ENCODE measurements at regions not wholly inside any gene's neighbourhood (a gene's known extent, or its start where the extent isn't known, plus 50 kb on each side); places are given as distances from the start of the nearest gene placed in this dataset.
A peak's percentile ranks its signal among the peaks of the same experiment; 100 is the strongest.

DNA sequence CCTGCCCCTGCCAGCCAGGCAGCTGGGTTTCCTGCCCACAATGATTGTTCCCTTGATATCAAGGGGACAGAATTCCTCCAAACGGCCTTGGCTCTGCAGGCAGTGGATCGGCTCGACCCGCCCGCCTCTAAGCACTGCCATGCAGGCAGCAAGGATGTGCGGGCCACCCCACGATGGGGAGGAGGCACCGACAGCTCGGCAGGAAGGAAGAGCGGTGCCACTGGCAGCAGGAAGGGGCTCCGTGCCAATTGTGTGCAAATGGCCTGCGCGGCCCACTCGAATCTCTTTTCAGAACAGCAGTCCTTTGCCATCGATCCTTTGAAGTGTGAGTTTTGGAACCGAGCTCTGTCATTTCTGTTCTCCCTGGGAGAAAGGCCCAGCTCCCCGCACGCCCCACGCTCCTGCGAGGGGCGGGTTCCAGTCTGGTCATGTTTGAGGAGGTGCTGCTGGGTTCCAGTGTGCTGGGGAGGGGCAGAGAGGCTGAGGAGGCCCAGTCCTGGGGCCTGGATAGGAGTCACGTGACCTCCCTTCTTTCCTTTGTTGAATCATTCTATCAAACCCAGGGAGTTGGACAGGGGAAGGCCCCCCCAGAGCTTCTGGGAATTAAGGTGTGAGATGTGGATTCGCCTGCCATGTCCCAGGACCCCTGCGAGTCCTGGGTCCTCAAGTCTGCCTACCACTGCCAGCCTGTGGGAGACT, 406.0 kb downstream of the CTTN start:
- no peak for FAIRE-seq

DNA sequence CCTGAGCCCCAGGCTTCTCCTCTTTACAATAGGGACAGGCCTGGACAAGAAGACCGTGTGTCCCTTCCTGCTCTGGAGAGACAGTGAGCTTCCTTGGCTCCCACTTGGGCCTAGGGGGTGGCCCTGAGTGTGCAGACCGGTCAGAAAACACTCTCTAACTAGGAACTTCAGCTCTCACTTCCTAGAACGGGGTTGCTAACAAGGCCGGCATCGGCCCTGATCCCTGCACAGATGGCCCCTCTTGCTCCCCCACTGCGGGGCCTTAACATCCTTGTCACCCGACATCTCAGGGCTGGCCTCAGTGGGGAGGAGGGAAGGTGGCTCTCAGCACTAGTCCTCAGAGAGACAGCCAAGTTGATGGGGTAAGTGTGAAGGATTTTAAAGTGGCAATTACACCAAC, 406.9 kb downstream of the CTTN start:
- FAIRE-seq (no peak), DNase-seq (ENCODE audit: insufficient read length, low spot score) (no peak)

More for the DNA sequence above, 406.0 kb downstream of the CTTN start:
- DNase-seq (ENCODE audit: insufficient read length, low spot score), result no peak

DNA sequence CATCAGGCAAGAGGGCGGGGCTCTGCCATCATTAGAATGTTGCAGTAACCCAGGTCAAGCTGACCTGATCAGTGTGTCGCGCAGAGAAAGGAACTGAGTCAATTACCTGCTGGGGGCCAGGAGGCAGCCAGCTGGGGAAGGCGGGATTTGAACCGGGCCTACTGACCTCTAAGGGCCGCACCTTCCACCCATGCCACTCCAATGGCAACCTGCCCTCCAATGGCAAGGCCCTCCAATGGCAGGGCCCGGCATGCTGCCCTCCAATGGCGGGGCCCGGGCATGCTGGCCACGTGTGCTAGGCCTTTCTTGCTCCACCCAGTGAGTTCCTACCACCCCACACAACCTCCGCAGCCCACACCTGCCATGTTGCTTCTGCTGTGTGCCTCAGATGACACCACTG, 407.6 kb downstream of the CTTN start:
- DNase-seq (ENCODE audit: insufficient read length, low spot score), result no peak

DNA sequence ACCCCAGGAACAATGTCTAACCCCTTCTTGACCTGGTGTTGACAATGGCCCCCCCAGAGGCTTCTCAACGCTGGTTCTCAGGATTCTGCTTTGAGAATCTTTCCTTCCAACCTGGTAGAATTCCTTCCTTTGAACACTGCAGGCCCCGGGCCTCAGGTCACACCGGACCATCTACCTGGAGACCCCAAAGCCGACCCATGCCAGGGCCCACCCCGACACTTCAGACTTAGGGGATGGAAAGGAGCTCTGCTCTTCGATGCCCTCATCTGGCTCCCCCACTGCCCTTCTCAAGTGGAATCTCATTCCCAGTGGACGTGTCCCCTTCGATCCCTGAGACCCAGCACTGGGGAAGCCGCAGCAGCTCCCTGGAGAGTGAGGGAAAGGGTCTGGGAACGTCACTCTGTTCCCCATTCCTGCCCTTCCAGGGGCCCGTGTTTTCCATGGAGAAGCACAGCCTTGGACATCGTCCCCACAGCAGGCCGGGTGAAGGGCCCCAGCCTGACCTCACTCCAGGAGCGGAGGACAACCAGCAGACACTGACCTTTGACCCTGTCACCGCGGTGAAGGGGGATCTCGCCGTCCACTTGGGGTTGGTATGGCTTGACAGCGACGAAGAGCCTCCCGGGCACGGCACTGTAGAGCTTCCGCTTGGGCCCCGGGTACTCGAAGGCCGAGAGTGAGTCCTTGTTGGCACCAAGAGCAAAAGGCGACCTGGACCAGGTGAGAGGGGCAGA, 408.3 kb downstream of the CTTN start:
- FAIRE-seq (no peak), DNase-seq (ENCODE audit: insufficient read length, low spot score) (no peak)

More for the DNA sequence above, 407.6 kb downstream of the CTTN start:
- FAIRE-seq, result no peak

DNA sequence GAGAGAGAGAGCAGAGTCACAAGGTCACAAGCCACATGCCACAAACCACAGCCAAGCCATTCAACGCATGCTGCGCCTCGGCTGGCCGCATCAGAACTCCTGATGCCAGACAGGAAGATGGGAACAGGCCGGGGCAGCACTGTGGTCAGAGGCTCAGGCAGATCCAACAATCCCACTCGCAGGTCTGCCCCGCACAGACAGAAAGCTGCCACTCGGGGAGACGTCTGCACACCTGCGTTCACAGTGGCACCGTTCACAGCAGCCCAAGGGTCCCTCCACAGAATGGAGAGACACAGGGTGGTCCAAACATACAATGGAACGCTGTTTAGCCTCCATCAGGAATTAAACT, 408.8 kb downstream of the CTTN start:
- FAIRE-seq (no peak), DNase-seq (ENCODE audit: insufficient read length, low spot score) (no peak)

- DNase-seq (ENCODE audit: insufficient read length, low spot score), result no peak
- no peak for FAIRE-seq
These were observed 410.5 kb downstream of the CTTN start for GRCh38 chr11:70808686-70809375.

GRCh38 chr11:70810133-70810532, 411.8 kb downstream of the CTTN start:
- no peak for FAIRE-seq
- DNase-seq (ENCODE audit: insufficient read length, low spot score), result no peak

GRCh38 chr11:70810681-70811080, 412.4 kb downstream of the CTTN start:
- FAIRE-seq, result no peak
- DNase-seq (ENCODE audit: insufficient read length, low spot score), result no peak

GRCh38 chr11:70811483-70811882, 413.2 kb downstream of the CTTN start:
- FAIRE-seq, result peak; percentile 33
- no peak for DNase-seq (ENCODE audit: insufficient read length, low spot score)

- FAIRE-seq (no peak), DNase-seq (ENCODE audit: insufficient read length, low spot score) (no peak)
These were observed 413.6 kb downstream of the CTTN start for GRCh38 chr11:70811915-70812314.

GRCh38 chr11:70812472-70812871, 414.1 kb downstream of the CTTN start:
- FAIRE-seq, result no peak

GRCh38 chr11:70813651-70814050, 415.3 kb downstream of the CTTN start:
- FAIRE-seq, result no peak
- no peak for DNase-seq (ENCODE audit: insufficient read length, low spot score)

More at GRCh38 chr11:70812472-70812871, 414.1 kb downstream of the CTTN start:
- DNase-seq (ENCODE audit: insufficient read length, low spot score), result no peak

DNA sequence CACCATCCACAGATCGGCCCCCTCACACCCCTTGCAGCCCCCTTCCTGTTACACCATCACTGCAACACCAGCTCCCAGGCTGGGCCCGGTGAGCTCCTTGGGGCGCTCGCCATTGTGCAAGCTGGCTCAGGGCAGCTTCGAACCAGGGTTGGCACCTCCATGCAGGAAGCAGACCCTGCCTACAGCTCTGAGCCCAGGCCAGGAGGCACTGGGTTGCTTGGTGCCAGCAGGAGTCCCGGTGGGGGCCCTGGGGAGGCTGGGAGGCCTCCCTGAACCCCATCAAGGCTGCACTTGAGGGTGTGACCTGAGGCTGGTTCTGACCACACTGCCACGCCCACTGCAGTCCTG, 417.1 kb downstream of the CTTN start:
- DNase-seq (ENCODE audit: insufficient read length, low spot score), result no peak

DNA sequence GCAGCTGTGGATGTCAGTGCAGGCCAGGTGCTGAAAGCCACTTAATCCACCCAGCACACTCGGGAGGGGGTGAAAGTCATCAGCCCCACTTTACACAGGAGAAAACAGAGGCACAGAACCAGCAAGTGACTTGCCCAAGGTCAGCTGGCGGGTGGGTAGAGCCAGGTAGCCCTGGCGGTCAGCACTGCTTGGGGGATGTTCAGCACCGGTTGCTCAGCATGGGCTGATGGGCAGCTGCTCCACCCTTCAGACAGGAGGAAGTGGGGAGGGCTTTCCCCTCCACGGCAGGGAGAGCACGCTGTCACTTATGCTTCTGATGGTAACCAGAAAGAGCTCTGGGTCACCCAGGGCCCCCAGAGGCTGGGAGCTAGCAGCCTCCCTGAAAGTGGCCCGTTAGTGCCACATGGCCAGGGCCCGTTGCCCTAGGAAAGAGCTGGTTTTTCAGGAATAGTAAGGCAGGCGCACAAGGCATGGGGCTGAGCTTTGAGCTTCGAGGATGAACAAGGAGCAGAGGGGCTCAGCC, 417.9 kb downstream of the CTTN start:
- DNase-seq (ENCODE audit: insufficient read length, low spot score) (no peak), FAIRE-seq (no peak)

More for the DNA sequence above, 417.1 kb downstream of the CTTN start:
- no peak for FAIRE-seq

- FAIRE-seq (no peak), DNase-seq (ENCODE audit: insufficient read length, low spot score) (no peak)
These were observed 420.0 kb downstream of the CTTN start for GRCh38 chr11:70818351-70818750.

DNA sequence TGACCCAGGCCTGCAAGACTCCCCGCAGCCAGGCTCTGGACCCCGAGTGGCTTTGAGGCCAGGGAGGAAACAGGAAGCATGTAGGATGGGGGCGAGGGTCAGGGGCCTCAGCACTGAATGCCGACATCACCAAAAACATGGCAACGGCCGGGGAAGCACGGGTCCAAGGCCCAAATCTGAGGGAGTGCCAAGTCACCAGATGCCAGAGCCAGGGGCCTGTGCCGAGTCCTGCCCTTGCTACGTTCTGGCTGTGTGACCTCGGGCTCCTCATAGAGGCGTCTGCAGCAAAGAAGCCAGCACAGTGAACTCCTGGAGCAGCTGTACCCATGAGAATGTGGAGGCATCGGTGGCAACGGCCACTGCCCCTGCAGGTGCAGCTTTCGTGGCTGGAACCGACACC, 420.7 kb downstream of the CTTN start:
- FAIRE-seq (no peak), DNase-seq (ENCODE audit: insufficient read length, low spot score) (no peak)

- no peak for FAIRE-seq
- DNase-seq (ENCODE audit: insufficient read length, low spot score), result no peak
These were observed 422.0 kb downstream of the CTTN start for GRCh38 chr11:70820311-70820710.

- no peak for FAIRE-seq
- no peak for DNase-seq (ENCODE audit: insufficient read length, low spot score)
These were observed 422.4 kb downstream of the CTTN start for GRCh38 chr11:70820712-70821111.

DNA sequence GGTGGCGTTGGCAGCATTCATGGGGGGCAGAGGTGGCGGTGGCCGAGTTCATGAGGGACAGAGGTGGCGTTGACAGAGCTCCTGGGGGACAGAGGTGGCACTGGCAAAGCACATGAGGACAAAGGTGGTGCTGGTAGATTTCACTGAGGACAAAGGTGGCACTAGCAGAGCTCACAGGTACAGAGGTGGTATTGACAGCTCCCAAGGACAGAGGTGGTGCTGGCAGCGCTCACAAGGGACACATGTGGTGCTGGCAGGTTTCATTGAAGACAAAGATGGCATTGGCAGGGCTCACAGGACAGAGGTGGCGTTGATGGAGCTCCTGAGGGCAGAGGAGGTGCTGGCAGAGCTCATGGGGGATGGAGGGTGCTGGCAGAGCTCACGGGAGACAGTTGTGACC, 425.4 kb downstream of the CTTN start:
- DNase-seq (ENCODE audit: insufficient read length, low spot score), result no peak
- no peak for FAIRE-seq

GRCh38 chr11:70824605-70825245, 426.4 kb downstream of the CTTN start:
- DNase-seq (ENCODE audit: insufficient read length, low spot score), result no peak
- FAIRE-seq, result no peak

DNA sequence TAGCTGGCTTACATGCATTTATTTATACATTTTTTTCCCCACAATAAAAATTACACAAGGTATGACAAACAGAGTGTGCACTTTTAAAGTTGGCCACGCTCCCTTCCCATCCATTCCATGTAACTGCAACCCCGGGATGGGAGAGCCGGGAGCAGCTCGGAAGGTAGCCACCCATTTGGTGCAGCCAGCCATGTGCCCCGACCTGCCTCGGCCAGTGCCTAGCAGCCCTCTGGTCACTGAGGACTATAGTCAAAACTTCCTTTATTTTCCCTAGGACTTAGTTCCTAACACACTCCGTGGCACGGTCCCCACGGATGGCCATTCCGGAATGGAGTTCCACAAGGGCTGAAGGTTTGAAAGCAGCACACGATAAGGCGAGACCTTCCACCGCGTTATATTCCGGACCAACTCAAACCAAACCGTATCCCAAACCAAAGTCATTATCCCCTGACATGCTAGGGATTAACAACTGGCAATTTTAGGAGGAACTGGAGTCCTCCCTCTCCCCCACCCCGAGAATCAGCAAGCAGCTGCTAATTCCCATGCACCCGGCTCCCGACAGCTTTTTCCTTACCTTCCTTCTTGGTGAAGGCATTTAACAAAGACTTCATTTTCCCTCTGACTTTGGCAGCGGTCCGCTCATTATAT, 426.4 kb downstream of the SHANK2 start:
- DNase-seq (ENCODE audit: insufficient read length, low spot score), result no peak
- FAIRE-seq, result no peak
